HUES48 (cell line): ENCODE measurements at regions not wholly inside any gene's neighbourhood (a gene's known extent, or its start where the extent isn't known, plus 50 kb on each side); places are given as distances from the start of the nearest gene placed in this dataset.

Experiments used
- H3K27ac ChIP-seq: one replicate; pipeline ENCODE4 v1.7.0; 2013; ENCODE audit warnings: low read depth, low read length, inconsistent platforms
- H3K27me3 ChIP-seq: 2 replicates; pipeline ENCODE4 v1.6.1; 2013; ENCODE audit warnings: mild to moderate bottlenecking, low read length; ENCODE audit not compliant: control insufficient read depth, insufficient read depth
- H3K36me3 ChIP-seq: 2 replicates; pipeline ENCODE4 v1.6.1; 2013; ENCODE audit warnings: low read length; ENCODE audit not compliant: control insufficient read depth, insufficient read depth
- H3K4me1 ChIP-seq: 2 replicates; pipeline ENCODE4 v1.6.1; 2013; ENCODE audit warnings: mild to moderate bottlenecking, low read length; ENCODE audit not compliant: control insufficient read depth, insufficient read depth
- H3K4me3 ChIP-seq: 2 replicates; pipeline ENCODE4 v1.5.1; 2013; ENCODE audit warnings: mild to moderate bottlenecking, low read depth, low read length
- H3K9ac ChIP-seq: 2 replicates; pipeline ENCODE4 v1.6.1; 2013; ENCODE audit warnings: mild to moderate bottlenecking, low read depth, low read length, moderate library complexity
- H3K9me3 ChIP-seq: 2 replicates; pipeline ENCODE4 v1.6.1; 2013; ENCODE audit warnings: low read length; ENCODE audit not compliant: control insufficient read depth, insufficient read depth

DNA sequence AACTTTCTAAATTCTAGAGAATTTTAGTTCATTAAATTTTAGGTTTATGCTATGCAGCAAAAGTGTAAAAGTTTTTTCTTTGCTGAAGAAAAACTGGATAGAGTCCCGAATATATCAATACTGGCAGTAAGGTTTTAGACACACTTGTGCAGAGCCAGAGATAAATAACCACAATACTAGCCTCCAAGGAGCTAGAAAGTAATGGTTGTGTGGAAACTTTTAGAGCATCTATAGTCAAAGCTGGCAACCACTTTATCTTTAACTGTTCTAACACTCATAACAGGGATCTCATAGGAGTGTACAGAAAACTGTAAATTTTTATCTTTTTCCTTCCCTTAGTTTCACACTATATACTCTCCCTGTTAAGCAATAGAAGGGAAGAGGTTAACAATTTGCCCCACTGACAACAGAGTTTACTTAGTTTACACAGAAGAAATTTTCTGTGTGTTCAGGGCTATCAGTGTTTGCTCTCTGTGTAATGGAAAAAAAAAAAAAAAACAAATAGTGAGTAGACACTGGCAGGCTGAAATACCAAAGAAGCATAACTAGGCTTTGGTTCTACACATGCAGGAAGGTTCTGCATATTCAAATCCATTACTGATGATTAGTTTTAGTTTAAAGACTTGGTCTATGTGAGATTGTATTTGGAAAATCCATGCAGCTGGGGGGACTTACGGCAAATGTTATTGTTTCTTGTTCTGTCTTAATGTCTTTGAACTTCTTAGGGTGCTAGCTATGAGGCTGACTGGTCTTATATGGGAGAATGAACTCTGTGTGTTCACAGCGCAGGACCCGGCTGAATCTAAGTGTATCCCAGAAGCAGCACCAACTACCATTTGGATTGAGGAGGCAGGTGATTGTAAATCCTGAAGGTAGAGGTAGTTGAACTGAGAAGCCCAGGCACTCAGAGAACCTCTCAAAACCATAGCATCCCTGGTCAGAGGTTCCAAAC, 187.6 kb downstream of the PCSK1 start:
- H3K27me3 ChIP-seq: no peaks in the 10 kb centered on the region
- H3K4me1 ChIP-seq: peaks cover 2% of the 10 kb centered on the region; the same call in 1 of the 2 replicates
- H3K36me3 ChIP-seq: no peaks in the 10 kb centered on the region
- H3K9me3 ChIP-seq: no peaks in the 10 kb centered on the region
- H3K27ac ChIP-seq: no peak overlapping the region
- no peak overlapping the region for H3K4me3 ChIP-seq
- H3K9ac ChIP-seq: no peak overlapping the region

DNA sequence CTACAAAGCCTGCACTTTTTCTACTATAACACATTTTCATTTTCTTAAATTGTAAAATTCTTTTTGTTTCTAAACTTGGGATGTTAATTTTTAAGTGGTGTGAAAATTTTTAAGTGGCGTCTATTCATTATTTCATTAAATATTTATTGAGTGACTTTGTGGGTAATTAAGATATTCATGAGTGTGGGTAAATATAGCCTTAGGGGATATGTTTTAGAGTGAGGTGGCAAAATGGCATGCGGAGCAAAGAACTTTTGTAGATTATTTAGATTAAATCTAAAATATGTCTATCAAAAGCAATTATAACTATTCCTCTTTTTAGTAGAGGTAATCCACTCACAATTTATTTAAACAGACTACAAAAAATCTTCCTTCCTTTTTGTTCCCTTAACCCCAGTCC, 188.4 kb downstream of the PCSK1 start:
- Histone ChIP-seq H3K36me3 (no peaks in the 10 kb centered on the region), H3K4me3 (no peak overlapping the region), H3K4me1 (peaks cover 2% of the 10 kb centered on the region; the same call in 1 of the 2 replicates), H3K27ac (no peak overlapping the region), H3K9me3 (no peaks in the 10 kb centered on the region), H3K27me3 (no peaks in the 10 kb centered on the region), H3K9ac (no peak overlapping the region)

DNA sequence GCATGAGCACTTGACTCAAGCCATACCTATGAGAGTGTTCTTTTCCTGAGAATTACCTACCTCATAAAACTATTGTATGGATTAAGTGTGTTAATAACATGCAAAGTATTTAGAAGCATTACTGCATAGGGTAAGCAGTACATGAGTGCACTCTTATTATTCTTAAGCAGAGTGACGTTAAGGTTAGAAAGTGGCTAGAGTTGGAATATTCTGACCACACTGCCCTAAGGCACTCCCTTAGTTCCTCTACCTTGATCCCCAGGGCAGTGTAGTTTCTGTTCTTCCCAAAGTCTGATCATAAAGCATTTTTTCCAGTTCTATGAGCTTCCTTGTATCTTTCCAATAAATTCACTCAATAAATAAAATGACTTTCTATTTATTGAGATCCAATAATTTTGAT, 189.2 kb downstream of the PCSK1 start:
- H3K4me1 ChIP-seq: peaks cover 2% of the 10 kb centered on the region; the same call in 1 of the 2 replicates
- H3K36me3 ChIP-seq: no peaks in the 10 kb centered on the region

DNA sequence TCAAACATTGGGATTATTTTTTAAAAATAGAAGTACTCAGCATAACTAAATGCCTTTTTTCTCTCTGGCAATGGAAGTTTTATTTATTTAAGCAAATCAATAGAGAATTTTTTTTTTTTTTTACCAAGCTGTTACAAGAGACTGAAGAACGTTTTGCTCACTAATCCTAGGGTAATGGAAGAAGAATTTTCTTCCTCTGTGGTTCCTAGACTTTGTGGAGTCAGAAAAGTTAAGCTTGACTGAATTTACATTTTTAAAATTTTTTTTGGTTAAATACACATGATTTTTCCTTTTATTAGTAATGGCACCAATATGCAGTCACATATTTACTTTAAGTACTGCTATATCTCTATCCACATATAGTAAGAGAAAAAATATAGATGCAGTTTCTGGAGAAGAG, 189.8 kb downstream of the PCSK1 start:
- no peak overlapping the region for H3K9ac ChIP-seq
- H3K4me1 ChIP-seq: peaks cover 2% of the 10 kb centered on the region; the same call in 1 of the 2 replicates
- H3K36me3 ChIP-seq: no peaks in the 10 kb centered on the region
- no peak overlapping the region for H3K4me3 ChIP-seq
- no peak overlapping the region for H3K27ac ChIP-seq
- H3K27me3 ChIP-seq: no peaks in the 10 kb centered on the region
- H3K9me3 ChIP-seq: no peaks in the 10 kb centered on the region

More for the DNA sequence above, 189.2 kb downstream of the PCSK1 start:
- Histone ChIP-seq H3K9ac (no peak overlapping the region), H3K9me3 (no peaks in the 10 kb centered on the region), H3K4me3 (no peak overlapping the region), H3K27me3 (no peaks in the 10 kb centered on the region), H3K27ac (no peak overlapping the region)

DNA sequence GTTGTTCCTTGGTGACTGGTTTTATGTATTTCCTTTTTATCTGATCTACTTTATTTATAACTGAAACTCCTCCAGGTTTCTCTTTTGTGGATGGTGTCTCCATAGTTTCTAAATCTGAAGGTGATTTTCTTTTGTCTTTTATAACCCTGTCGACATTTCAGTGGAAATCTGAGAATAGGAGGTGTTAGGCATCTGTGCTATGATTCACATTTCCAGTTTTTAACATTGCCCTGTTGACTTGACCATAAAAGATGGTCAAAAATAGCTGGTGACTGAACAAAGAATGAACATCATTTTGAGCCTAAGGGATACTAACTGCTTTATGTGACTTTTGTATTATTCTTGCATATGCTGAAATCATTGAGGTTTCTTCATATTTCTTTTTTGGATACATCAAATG, 190.5 kb downstream of the PCSK1 start:
- Histone ChIP-seq H3K4me3 (no peak overlapping the region), H3K36me3 (no peaks in the 10 kb centered on the region), H3K27me3 (no peaks in the 10 kb centered on the region), H3K9me3 (no peaks in the 10 kb centered on the region), H3K4me1 (peaks cover 2% of the 10 kb centered on the region; the same call in 1 of the 2 replicates), H3K9ac (no peak overlapping the region), H3K27ac (no peak overlapping the region)

DNA sequence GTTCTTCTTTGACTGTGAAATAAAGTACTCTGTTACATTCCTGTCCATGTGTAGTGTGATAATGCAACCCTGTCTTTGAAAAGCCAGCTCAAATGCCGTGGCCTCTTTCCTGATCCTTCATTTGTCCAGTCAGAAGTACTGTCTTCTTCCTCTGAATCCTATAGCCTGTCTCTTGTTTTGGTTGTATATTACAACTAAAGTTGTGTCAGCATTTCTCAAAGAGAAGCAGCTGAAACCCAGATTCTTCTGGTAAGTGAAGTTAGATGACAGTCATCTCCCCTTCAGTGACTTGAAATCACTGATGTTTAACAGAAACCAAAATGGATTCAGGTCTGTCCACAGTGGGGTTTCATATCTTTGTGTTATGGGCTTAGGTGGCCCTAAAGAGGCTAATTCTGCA, 196.2 kb downstream of the PCSK1 start:
- Histone ChIP-seq H3K27me3 (no peaks in the 10 kb centered on the region), H3K27ac (no peak overlapping the region), H3K4me1 (no peaks in the 10 kb centered on the region), H3K36me3 (no peaks in the 10 kb centered on the region), H3K4me3 (no peak overlapping the region), H3K9me3 (no peaks in the 10 kb centered on the region), H3K9ac (no peak overlapping the region)

DNA sequence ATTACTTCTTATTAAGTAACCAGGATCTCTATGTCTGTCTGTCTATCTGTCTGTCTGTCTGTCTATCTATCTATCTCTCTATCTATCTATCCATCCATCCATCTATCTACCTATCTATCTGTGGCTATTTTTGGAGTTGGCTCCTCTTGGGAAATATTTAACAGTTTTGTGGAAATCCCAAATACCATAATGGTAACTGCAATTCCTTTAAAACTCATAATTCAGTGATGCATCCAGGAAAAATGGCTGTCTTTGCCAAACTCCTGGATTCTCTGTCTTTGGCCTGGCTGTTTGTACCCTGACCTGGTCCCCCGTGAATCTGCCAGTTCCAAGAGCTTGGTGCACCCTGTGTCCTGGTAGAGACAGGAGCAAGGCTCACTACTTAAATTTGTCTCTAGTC, 197.0 kb downstream of the PCSK1 start:
- Histone ChIP-seq H3K27me3 (no peaks in the 10 kb centered on the region), H3K36me3 (no peaks in the 10 kb centered on the region), H3K9ac (no peak overlapping the region), H3K9me3 (no peaks in the 10 kb centered on the region), H3K4me3 (no peak overlapping the region), H3K27ac (no peak overlapping the region), H3K4me1 (no peaks in the 10 kb centered on the region)

DNA sequence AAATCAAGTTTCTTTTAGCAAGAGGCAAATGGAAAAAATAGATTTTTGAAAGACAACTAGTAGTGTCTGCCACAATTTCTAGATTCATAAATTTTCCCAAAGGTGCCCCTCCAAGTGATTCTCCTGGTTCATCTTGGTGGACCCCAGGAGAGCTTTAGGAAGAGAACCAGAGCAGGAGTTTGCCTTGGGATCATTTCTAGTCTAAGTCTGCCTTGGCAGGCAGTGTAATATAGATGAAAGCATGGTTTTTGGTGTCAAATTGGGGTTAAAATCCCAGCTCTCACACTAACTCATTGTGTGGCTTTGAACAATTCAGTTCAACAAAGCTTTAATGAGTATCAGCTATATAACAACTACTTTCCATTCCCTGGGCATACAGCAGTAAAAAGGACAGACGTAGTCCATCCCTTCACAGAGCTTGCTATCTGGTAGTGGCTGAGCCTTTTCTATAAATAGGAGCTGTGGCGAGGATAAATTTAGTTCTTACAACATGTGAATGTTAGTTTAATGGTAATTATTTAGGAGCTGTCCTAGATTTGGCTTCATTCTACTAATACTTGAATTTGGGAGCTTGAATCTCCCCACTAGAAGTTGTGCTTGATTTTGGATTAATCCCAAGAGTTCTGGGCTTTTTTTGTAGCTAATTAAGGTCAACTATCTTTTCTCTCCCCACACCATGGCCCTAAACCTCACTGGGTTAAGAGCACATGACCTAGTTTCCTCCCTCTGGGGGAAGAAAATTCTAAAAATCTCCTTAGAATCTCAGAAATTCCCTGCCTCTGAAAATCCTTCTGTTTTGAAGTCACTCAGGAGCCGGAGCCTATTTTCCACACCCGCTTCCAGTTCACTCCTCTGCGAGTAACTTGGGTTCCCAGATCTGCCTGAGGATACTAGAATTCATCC, 197.8 kb downstream of the PCSK1 start:
- Histone ChIP-seq H3K4me1 (no peaks in the 10 kb centered on the region), H3K9me3 (no peaks in the 10 kb centered on the region), H3K27me3 (no peaks in the 10 kb centered on the region), H3K27ac (no peak overlapping the region), H3K36me3 (no peaks in the 10 kb centered on the region), H3K4me3 (no peak overlapping the region), H3K9ac (no peak overlapping the region)

DNA sequence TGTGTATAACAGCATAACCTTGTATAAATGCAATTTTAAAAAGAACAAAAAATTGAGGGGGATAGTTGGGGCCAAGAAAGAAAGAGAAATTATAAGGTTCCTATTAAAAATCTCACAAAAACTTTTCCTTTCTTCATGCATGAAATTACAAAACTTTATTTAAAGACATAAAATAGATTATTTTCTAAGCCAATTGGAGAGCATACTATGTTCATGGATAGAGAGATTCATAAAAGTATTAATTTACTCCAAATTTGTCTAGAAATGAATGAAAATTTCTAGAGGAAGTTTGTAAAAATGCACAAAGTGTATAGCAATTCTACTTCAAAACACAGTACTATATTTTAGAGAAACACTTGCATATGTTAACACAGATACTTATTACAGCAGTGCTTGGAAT, 200.4 kb downstream of the PCSK1 start:
- no peaks in the 10 kb centered on the region for H3K36me3 ChIP-seq
- H3K9ac ChIP-seq: no peak overlapping the region
- H3K4me1 ChIP-seq: no peaks in the 10 kb centered on the region
- no peak overlapping the region for H3K27ac ChIP-seq
- H3K4me3 ChIP-seq: no peak overlapping the region
- H3K27me3 ChIP-seq: no peaks in the 10 kb centered on the region
- no peaks in the 10 kb centered on the region for H3K9me3 ChIP-seq

DNA sequence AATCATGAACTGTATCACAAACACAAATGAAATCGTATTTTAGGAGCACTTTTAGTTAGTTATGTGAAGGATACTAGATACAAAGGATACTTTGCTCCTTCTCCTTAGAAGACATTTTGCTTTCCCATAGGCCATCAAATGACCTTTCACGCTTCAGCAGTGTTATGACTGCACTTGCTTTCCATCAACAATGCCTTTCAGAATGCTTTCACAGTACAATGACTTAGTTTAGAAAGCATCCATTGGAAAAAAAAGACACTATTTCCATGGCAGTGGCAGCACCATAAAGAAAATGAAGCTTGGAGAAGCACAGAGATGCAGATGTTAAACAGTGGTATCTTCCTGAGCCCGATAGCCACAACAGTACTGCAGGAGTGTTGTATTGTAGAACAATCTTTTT, 203.9 kb downstream of the PCSK1 start:
- Histone ChIP-seq H3K9me3 (no peaks in the 10 kb centered on the region), H3K36me3 (no peaks in the 10 kb centered on the region), H3K27ac (no peak overlapping the region), H3K4me3 (no peak overlapping the region), H3K27me3 (no peaks in the 10 kb centered on the region), H3K9ac (no peak overlapping the region), H3K4me1 (no peaks in the 10 kb centered on the region)

DNA sequence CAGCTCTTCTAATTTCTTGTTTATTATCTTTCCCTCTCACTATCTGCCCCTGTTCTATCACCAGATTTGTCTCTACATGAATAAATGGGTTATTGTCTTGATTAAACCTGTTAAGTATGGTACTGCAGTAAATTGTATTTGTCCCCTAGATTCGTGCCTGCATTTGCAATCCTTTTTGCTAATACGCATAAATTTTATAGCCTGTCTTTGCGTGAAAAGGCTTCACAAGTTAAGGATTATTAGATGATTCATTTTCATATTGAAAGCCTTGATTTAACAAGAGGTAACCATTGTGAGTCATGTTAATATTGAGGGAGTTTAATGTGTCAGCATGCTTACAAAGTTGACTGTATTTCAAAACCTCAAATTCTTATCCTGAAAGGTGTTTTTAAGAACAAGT, 204.6 kb downstream of the PCSK1 start:
- no peaks in the 10 kb centered on the region for H3K27me3 ChIP-seq
- H3K4me1 ChIP-seq: no peaks in the 10 kb centered on the region
- H3K36me3 ChIP-seq: no peaks in the 10 kb centered on the region
- H3K9ac ChIP-seq: no peak overlapping the region
- no peak overlapping the region for H3K27ac ChIP-seq
- no peak overlapping the region for H3K4me3 ChIP-seq
- no peaks in the 10 kb centered on the region for H3K9me3 ChIP-seq
